Effector memory CD8-positive, alpha-beta T cell (primary cell): ENCODE measurements at regions not wholly inside any gene's neighbourhood (a gene's known extent, or its start where the extent isn't known, plus 50 kb on each side); places are given as distances from the start of the nearest gene placed in this dataset.

ENCODE experiments used
- ATAC-seq: fragments of 150-1000 bp; cut with Tn5 transposase; replicated peaks from 2 replicates; pipeline ENCODE4 v1.10.0; 2021; ENCODE audit warnings: mild to moderate bottlenecking, moderate library complexity
- DNase-seq, 3 experiments: peaks; one replicate each; pipeline ENCODE4 v3.0.0; 2021
- H3K27ac Mint-ChIP-seq, 2 donors: one replicate each; pipeline ENCODE4 v1.8.0; 2022; ENCODE audit warnings: mild to moderate bottlenecking in 2 of 2, mixed read lengths in 2 of 2, moderate library complexity in 2 of 2
- H3K27me3 Mint-ChIP-seq, 2 donors: one replicate each; pipeline ENCODE4 v1.8.0; 2022; ENCODE audit warnings: mixed read lengths in 2 of 2
- H3K36me3 Mint-ChIP-seq: one replicate; pipeline ENCODE4 v1.8.0; 2022; ENCODE audit warnings: mild to moderate bottlenecking, moderate library complexity, mixed read lengths; ENCODE audit not compliant: insufficient read depth
- H3K4me1 Mint-ChIP-seq, 2 donors: one replicate each; pipeline ENCODE4 v1.8.0; 2022; ENCODE audit warnings: low read depth in 2 of 2, mixed read lengths in 2 of 2
- H3K4me3 Mint-ChIP-seq, 2 donors: one replicate each; pipeline ENCODE4 v1.8.0; 2022; ENCODE audit warnings: mild to moderate bottlenecking in 2 of 2, mixed read lengths in 2 of 2, moderate library complexity in 2 of 2
- H3K9me3 Mint-ChIP-seq, 2 donors: one replicate each; pipeline ENCODE4 v1.8.0; 2022; ENCODE audit warnings: mixed read lengths in 2 of 2

DNA sequence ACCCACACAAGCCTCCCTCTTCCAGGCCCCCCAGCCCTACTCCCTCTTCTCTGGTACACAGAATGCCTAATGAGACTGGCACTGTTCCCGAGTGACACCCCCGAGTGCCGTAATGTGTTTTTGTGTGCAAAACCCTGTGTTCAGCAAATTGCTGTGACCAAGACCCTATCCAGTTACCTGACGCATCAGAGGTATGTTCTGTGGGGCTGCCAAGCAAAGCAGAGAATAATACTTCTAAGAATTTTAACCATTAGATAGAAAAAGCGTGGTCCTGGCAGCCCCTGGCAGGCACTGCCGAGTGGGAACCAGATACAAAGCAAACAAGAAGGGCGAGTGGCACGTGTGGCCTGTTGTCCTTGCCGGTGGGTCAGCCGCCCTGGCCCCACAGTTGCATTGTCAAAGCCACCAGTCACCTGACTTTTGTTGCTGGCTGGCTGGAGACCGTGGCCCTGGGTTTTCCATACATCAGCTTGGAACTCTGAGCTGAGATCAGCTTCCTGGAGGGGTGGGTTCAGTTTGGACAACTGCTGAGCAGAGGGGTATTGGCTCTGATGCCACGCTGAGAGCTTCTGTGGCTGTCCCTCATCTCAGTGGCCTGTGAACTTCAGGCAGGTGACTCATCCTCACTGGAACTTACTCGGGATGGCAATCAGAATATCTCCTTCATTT is 69.1 kb upstream of the BRD7 start:
- ATAC-seq (no peak), DNase-seq (no peak)
- no peak overlapping the region for H3K27ac Mint-ChIP-seq
- H3K36me3 Mint-ChIP-seq = no peaks in the 10 kb centered on the region
- H3K4me1 Mint-ChIP-seq = no peaks in the 10 kb centered on the region
- peaks cover 0 to 12% of the 10 kb centered on the region in 2 donors for H3K9me3 Mint-ChIP-seq
- peaks cover 5 to 34% of the 10 kb centered on the region in 2 donors for H3K27me3 Mint-ChIP-seq
- H3K4me3 Mint-ChIP-seq = no peak overlapping the region

- Mint-ChIP-seq H3K36me3 (no peaks in the 10 kb centered on the region), H3K27ac (no peak overlapping the region), H3K4me1 (no peaks in the 10 kb centered on the region), H3K9me3 (peaks cover 0 to 12% of the 10 kb centered on the region in 2 donors), H3K4me3 (no peak overlapping the region), H3K27me3 (peaks cover 15 to 50% of the 10 kb centered on the region in 2 donors)
- ATAC-seq = no peak
- DNase-seq = no peak
These were observed 67.5 kb upstream of the BRD7 start for GRCh38 chr16:50436271-50436670.

GRCh38 chr16:50434872-50435478 is 66.2 kb upstream of the BRD7 start:
- H3K27me3 Mint-ChIP-seq = peaks cover 15 to 63% of the 10 kb centered on the region in 2 donors
- ATAC-seq (no peak), DNase-seq (no peak)
- no peak overlapping the region for H3K4me3 Mint-ChIP-seq
- H3K4me1 Mint-ChIP-seq = no peaks in the 10 kb centered on the region
- H3K9me3 Mint-ChIP-seq = peaks cover 0 to 6% of the 10 kb centered on the region in 2 donors
- H3K27ac Mint-ChIP-seq = no peak overlapping the region
- H3K36me3 Mint-ChIP-seq = no peaks in the 10 kb centered on the region

GRCh38 chr16:50430076-50430475 is 61.3 kb upstream of the BRD7 start:
- H3K27me3 Mint-ChIP-seq = peaks cover 30 to 78% of the 10 kb centered on the region in 2 donors
- no peak for DNase-seq
- ATAC-seq = no peak
- no peaks in the 10 kb centered on the region for H3K9me3 Mint-ChIP-seq
- H3K4me1 Mint-ChIP-seq = no peaks in the 10 kb centered on the region
- H3K36me3 Mint-ChIP-seq = no peaks in the 10 kb centered on the region
- no peak overlapping the region for H3K27ac Mint-ChIP-seq
- H3K4me3 Mint-ChIP-seq = no peak overlapping the region

- ATAC-seq = no peak
- no peak overlapping the region for H3K4me3 Mint-ChIP-seq
- H3K9me3 Mint-ChIP-seq = no peaks in the 10 kb centered on the region
- DNase-seq = no peak
- H3K36me3 Mint-ChIP-seq = no peaks in the 10 kb centered on the region
- peaks cover 42 to 78% of the 10 kb centered on the region in 2 donors for H3K27me3 Mint-ChIP-seq
- H3K27ac Mint-ChIP-seq = no peak overlapping the region
- H3K4me1 Mint-ChIP-seq = no peaks in the 10 kb centered on the region
These were observed 60.0 kb upstream of the BRD7 start for GRCh38 chr16:50428742-50429141.

GRCh38 chr16:50428116-50428515 is 59.3 kb upstream of the BRD7 start:
- H3K27ac Mint-ChIP-seq = no peak overlapping the region

GRCh38 chr16:50427107-50427506 is 58.3 kb upstream of the BRD7 start:
- Mint-ChIP-seq H3K36me3 (no peaks in the 10 kb centered on the region), H3K27me3 (peaks cover 38 to 77% of the 10 kb centered on the region in 2 donors), H3K4me1 (no peaks in the 10 kb centered on the region), H3K4me3 (no peak overlapping the region), H3K9me3 (no peaks in the 10 kb centered on the region), H3K27ac (no peak overlapping the region)
- ATAC-seq (no peak), DNase-seq (no peak)

More at GRCh38 chr16:50428116-50428515, 59.3 kb upstream of the BRD7 start:
- peaks cover 45 to 78% of the 10 kb centered on the region in 2 donors for H3K27me3 Mint-ChIP-seq
- H3K9me3 Mint-ChIP-seq = no peaks in the 10 kb centered on the region
- H3K4me1 Mint-ChIP-seq = no peaks in the 10 kb centered on the region
- no peak for ATAC-seq
- H3K4me3 Mint-ChIP-seq = no peak overlapping the region
- DNase-seq = no peak
- no peaks in the 10 kb centered on the region for H3K36me3 Mint-ChIP-seq

- H3K27me3 Mint-ChIP-seq = peaks cover 36 to 70% of the 10 kb centered on the region in 2 donors
- ATAC-seq = no peak
- H3K36me3 Mint-ChIP-seq = no peaks in the 10 kb centered on the region
- H3K9me3 Mint-ChIP-seq = no peaks in the 10 kb centered on the region
- no peaks in the 10 kb centered on the region for H3K4me1 Mint-ChIP-seq
- no peak for DNase-seq
- H3K27ac Mint-ChIP-seq = no peak overlapping the region
- H3K4me3 Mint-ChIP-seq = no peak overlapping the region
These were observed 56.9 kb upstream of the BRD7 start for GRCh38 chr16:50425648-50426047.

DNA sequence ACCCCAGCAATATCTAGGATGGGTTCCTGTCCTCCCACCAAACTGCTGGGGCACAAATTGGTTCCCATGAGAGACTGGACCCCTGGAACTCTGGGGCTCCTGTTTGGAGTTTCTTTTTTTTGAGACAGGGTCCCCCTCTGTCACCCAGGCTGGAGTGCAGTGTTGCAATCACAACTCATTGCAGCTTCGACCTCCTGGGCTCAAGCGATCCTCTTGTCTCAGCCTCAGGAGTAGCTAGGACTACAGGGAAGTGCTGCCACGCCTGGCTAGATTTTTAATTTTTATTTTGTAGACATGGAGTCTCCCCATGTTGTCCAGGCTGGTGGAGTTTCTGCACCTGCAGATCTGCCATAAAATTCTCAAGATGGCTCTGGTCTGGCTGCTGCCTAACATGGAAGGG is 56.3 kb upstream of the BRD7 start:
- Mint-ChIP-seq H3K9me3 (peaks cover 3 to 5% of the 10 kb centered on the region in 2 donors), H3K4me1 (no peaks in the 10 kb centered on the region), H3K36me3 (no peaks in the 10 kb centered on the region), H3K27ac (no peak overlapping the region), H3K4me3 (no peak overlapping the region), H3K27me3 (peaks cover 36 to 70% of the 10 kb centered on the region in 2 donors)
- ATAC-seq = no peak
- no peak for DNase-seq

DNA sequence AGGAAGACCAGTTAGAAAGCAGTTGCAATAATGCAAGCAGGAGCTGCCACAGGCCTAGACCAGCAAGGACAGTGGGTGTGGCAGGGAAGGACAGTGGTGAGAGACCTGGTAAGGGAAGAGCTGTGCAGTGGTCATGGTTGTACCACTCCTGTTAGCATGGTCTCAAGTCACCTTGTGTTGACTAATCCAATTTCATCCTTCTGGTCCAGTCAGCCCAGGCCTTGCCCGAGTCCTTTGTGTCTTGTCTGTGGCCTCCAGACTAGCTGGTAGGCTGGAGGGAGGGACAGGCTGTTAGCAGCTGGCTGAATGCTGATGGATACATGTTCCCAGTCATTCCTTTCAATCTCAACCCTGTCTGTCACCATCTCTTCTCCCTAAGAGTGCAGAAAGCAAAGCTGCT is 54.1 kb upstream of the BRD7 start:
- DNase-seq = no peak
- Mint-ChIP-seq H3K36me3 (no peaks in the 10 kb centered on the region), H3K4me1 (no peaks in the 10 kb centered on the region), H3K4me3 (no peak overlapping the region), H3K9me3 (peaks cover 8 to 20% of the 10 kb centered on the region in 2 donors), H3K27me3 (peaks cover 53 to 86% of the 10 kb centered on the region in 2 donors), H3K27ac (no peak overlapping the region)
- ATAC-seq = no peak

DNA sequence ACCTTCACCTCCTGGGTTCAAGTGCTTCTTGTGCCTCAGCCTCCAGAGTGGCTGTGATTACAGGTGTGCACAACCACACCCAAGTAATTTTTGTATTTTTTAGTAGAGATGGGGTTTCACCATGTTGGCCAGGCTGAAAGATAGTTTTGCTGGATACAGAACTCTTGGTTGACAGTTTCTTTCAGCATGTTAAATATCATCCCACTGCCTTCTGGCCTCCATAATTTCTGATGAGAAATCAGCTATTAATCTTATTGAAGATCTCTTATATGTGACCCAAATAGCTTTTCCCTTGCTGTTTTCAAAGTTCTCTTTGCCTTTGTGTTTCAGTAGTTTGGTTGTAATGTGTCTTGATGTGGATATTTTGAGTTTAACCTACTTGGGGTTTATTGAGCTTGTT is 50.3 kb upstream of the BRD7 start:
- DNase-seq (no peak), ATAC-seq (no peak)
- no peak overlapping the region for H3K4me3 Mint-ChIP-seq
- no peaks in the 10 kb centered on the region for H3K4me1 Mint-ChIP-seq
- peaks cover 52 to 63% of the 10 kb centered on the region in 2 donors for H3K27me3 Mint-ChIP-seq
- H3K36me3 Mint-ChIP-seq = peaks cover 2% of the 10 kb centered on the region
- no peak overlapping the region for H3K27ac Mint-ChIP-seq
- peaks cover 8 to 34% of the 10 kb centered on the region in 2 donors for H3K9me3 Mint-ChIP-seq
